Prostate gland (tissue), 2 donors: ENCODE measurements at regions not wholly inside any gene's neighbourhood (a gene's known extent, or its start where the extent isn't known, plus 50 kb on each side); places are given as distances from the start of the nearest gene placed in this dataset.

Source experiments
- CTCF ChIP-seq, 4 experiments: fragments of 200-600 bp in 2 of 4; fragments of 450-650 bp in 2 of 4; sonication (generic) in 2 of 4; IDR thresholded peaks; 1 replicate in 3 of 4; 2 replicates in 1 of 4; pipeline ENCODE4 v1.5.1; 2016 to 2019; ENCODE audit warnings: antibody characterized with exemption in 4 of 4, mild to moderate bottlenecking in 2 of 4, moderate library complexity in 2 of 4
- POLR2A ChIP-seq: fragments of 450-650 bp; IDR thresholded peaks from one replicate; pipeline ENCODE4 v1.6.1; 2016; ENCODE audit warnings: antibody characterized with exemption, mild to moderate bottlenecking
- POLR2AphosphoS5 ChIP-seq: sonication (generic); formaldehyde crosslinking; IDR thresholded peaks from one replicate; pipeline ENCODE4 v1.6.1; 2017; ENCODE audit warnings: antibody characterized with exemption

GRCh38 chr10:108736111-108736510 is 1187.2 kb downstream of the XPNPEP1 start:
- TF ChIP-seq POLR2AphosphoS5 (no peak), CTCF (IDR thresholded peaks at IDR 0.05) (no peak), POLR2A (no peak)
